D721Med (cell line): ENCODE measurements at regions not wholly inside any gene's neighbourhood (a gene's known extent, or its start where the extent isn't known, plus 50 kb on each side); places are given as distances from the start of the nearest gene placed in this dataset.

ENCODE experiments used
- DNase-seq: peaks from one replicate; pipeline ENCODE4 v3.0.0; 2011; ENCODE audit warnings: low spot score; ENCODE audit not compliant: insufficient read length
- FAIRE-seq: peaks from 2 replicates; lab custom pipeline; 2011; peaks lifted over from hg19 to GRCh38; lab: Jason Lieb, UNC
- TF ChIP-seq, protein P1 (sequence below): IDR thresholded peaks from 2 replicates; pipeline ENCODE4 v1.5.1; 2012; ENCODE audit warnings: mild to moderate bottlenecking, control low read depth; ENCODE audit not compliant: insufficient read depth; ENCODE audit errors: missing control alignments

DNA sequence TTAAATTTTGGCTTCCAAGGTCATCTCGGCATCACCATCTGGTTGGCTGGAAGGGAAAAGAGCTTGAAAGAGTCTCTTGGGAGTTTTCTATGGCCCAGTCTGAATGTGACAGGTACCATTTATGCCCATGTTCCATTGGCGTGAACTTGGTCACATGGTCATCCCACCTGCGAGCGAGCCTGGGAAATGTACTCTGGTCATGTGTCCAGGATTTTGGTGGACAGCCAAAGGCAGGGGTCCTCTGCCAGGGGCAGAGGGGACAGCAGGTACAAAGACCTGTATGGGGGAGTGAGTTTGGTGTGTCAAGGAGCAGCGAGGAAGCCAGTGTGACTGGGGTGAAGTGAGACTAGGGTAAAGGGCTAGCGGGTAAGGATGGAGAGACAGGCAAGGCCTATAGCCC lies 112.6 kb downstream of the CDC5L start:
- DNase-seq, result no peak
- no peak for FAIRE-seq
- TF ChIP-seq, protein P1, sequence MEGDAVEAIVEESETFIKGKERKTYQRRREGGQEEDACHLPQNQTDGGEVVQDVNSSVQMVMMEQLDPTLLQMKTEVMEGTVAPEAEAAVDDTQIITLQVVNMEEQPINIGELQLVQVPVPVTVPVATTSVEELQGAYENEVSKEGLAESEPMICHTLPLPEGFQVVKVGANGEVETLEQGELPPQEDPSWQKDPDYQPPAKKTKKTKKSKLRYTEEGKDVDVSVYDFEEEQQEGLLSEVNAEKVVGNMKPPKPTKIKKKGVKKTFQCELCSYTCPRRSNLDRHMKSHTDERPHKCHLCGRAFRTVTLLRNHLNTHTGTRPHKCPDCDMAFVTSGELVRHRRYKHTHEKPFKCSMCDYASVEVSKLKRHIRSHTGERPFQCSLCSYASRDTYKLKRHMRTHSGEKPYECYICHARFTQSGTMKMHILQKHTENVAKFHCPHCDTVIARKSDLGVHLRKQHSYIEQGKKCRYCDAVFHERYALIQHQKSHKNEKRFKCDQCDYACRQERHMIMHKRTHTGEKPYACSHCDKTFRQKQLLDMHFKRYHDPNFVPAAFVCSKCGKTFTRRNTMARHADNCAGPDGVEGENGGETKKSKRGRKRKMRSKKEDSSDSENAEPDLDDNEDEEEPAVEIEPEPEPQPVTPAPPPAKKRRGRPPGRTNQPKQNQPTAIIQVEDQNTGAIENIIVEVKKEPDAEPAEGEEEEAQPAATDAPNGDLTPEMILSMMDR, result no peak

GRCh38 chr6:44503471-44503870 lies 116.0 kb downstream of the CDC5L start:
- no peak for DNase-seq
- FAIRE-seq, result no peak
- TF ChIP-seq, protein P1, result no peak

DNA sequence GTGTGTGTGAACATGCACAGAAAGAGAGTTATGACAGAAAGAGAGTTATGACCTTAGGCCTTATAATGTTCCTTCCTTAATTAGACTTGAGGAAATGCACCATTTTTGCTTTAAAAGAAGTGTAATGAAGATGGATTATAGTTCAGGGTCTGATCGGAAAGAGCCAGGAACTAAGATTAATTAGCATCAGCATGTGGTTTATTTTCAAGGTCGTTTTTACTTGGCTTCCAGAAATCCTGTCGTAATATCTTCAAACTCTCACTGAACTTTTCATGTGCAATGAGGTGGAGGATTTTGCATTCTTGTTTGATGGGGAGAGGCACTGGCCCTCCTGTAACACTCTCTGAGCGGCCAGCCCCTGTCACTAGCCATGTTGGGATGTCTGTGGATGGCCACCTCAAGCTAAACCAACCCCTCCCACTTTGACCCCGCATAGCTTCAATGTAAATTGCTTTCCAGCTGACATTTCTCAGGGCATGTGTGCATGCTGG lies 116.8 kb downstream of the CDC5L start:
- FAIRE-seq (no peak), DNase-seq (no peak)
- TF ChIP-seq, protein P1, result no peak

- DNase-seq (no peak), FAIRE-seq (no peak)
- TF ChIP-seq, protein P1, result no peak
Measured at GRCh38 chr6:44505751-44506150, 118.2 kb downstream of the CDC5L start.

DNA sequence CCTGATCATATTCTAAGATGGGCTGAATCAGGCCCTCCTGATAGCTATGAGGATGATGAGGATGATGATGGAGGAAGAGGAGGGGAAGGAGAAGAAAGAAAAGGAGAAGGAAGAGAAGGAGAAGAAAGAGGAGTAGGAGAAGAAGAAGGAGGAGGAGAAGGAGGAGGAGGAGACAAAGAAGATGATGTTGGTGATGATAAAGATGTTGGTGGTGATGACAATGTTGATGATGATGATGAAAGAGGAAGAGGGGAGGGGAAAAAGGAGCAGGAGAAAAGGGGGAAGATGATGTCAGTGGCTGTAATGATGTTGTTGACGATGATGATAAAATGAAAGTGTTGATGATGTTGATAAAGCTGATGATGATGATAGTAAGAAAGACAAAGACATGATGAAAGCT lies 119.5 kb downstream of the CDC5L start:
- DNase-seq (no peak), FAIRE-seq (no peak)
- TF ChIP-seq, protein P1, result no peak

DNA sequence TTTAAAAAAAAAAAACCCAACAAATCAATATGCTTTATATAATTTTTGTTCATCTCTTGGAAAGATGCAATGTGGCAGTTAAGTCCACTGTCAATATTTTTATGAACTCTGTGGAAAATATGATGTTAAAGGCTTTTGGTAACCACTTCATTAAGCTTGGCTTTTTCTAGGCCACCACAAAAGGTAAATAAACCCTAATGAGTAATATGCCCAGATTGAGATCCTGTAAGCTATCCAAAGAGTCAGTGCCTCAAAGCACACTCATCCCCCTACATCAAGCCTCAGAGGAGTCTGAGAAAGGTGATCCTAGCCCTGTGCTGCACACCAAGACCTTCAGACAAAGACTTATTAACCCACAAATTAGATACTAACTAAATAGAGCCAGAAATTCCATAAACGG lies 121.1 kb downstream of the CDC5L start:
- TF ChIP-seq, protein P1, result no peak
- FAIRE-seq (no peak), DNase-seq (no peak)

GRCh38 chr6:44511126-44511525 lies 123.6 kb downstream of the CDC5L start:
- no peak for DNase-seq
- TF ChIP-seq, protein P1, result no peak
- FAIRE-seq, result no peak
